ENCODE measurements at regions not wholly inside any gene's neighbourhood (a gene's known extent, or its start where the extent isn't known, plus 50 kb on each side); places are given as distances from the start of the nearest gene placed in this dataset.

- Histone ChIP-seq H3K27ac (replicated peaks in 1 of 4) (no peak overlapping the region), H3K4me1 (peaks cover 0 to 5% (median 0%) of the 10 kb centered on the region in 4 donors), H3K9me3 (no peaks in the 10 kb centered on the region), H3K36me3 (no peaks in the 10 kb centered on the region), H3K4me3 (no peak overlapping the region), H3K27me3 (peaks cover 0 to 3% (median 0%) of the 10 kb centered on the region in 4 donors)
- peak; percentile 37 for DNase-seq (ENCODE audit: extremely low spot score)
- TF ChIP-seq POLR2AphosphoS5 (IDR thresholded peaks at IDR 0.05) (no peak), CTCF (IDR thresholded peaks at IDR 0.05) (no peak), POLR2A (IDR thresholded peaks at IDR 0.05; ENCODE audit: low read depth) (no peak)
- 56% methylated on average over 2 of the region's 2 CpGs for WGBS
- intact Hi-C loops (cut with DNase I): no loop called here
These were observed 187.2 kb downstream of the CBLN1 start for GRCh38 chr16:49094471-49094870.

GRCh38 chr16:49093939-49094338 lies 187.7 kb downstream of the CBLN1 start:
- intact Hi-C loops (cut with DNase I): no loop called here
- Histone ChIP-seq H3K4me3 (no peak overlapping the region), H3K9me3 (no peaks in the 10 kb centered on the region), H3K4me1 (peaks cover 0 to 5% (median 0%) of the 10 kb centered on the region in 4 donors), H3K27me3 (peaks cover 0 to 3% (median 0%) of the 10 kb centered on the region in 4 donors), H3K27ac (replicated peaks in 1 of 4) (no peak overlapping the region), H3K36me3 (no peaks in the 10 kb centered on the region)
- peak; percentile 57 for DNase-seq (ENCODE audit: extremely low spot score)
- whole genome bisulfite sequencing: 75% methylated on average over 2 of the region's 2 CpGs
- no peak for TF ChIP-seq EP300 (IDR thresholded peaks at IDR 0.05)
- no peak for TF ChIP-seq POLR2A (IDR thresholded peaks at IDR 0.05; ENCODE audit: low read depth)
- TF ChIP-seq POLR2AphosphoS5 (IDR thresholded peaks at IDR 0.05): no peak
- no peak for TF ChIP-seq CTCF (IDR thresholded peaks at IDR 0.05)

GRCh38 chr16:49092704-49093103 lies 188.9 kb downstream of the CBLN1 start:
- intact Hi-C loops (cut with DNase I): no loop called here
- H3K4me1 ChIP-seq: peaks cover 0 to 4% (median 0%) of the 10 kb centered on the region in 4 donors
- H3K27ac ChIP-seq (replicated peaks in 1 of 4): no peak overlapping the region
- WGBS: 85% methylated on average over 2 of the region's 2 CpGs
- TF ChIP-seq POLR2A (IDR thresholded peaks at IDR 0.05; ENCODE audit: low read depth) (no peak), EP300 (IDR thresholded peaks at IDR 0.05) (no peak)
- peaks cover 0 to 3% (median 0%) of the 10 kb centered on the region in 4 donors for H3K27me3 ChIP-seq
- H3K9me3 ChIP-seq: no peaks in the 10 kb centered on the region
- DNase-seq (ENCODE audit: extremely low spot score): peak; percentile 77
- no peak overlapping the region for H3K4me3 ChIP-seq
- H3K36me3 ChIP-seq: no peaks in the 10 kb centered on the region

GRCh38 chr16:49089533-49089932 lies 192.1 kb downstream of the CBLN1 start:
- TF ChIP-seq POLR2AphosphoS5 (IDR thresholded peaks at IDR 0.05): no peak
- no peak for TF ChIP-seq CTCF (IDR thresholded peaks at IDR 0.05)
- TF ChIP-seq EP300 (IDR thresholded peaks at IDR 0.05): no peak
- no peak for TF ChIP-seq POLR2A (IDR thresholded peaks at IDR 0.05; ENCODE audit: low read depth)
- no peaks in the 10 kb centered on the region for H3K27me3 ChIP-seq
- no peaks in the 10 kb centered on the region for H3K36me3 ChIP-seq
- no peak overlapping the region for H3K27ac ChIP-seq (replicated peaks in 1 of 4)
- peaks cover 0 to 6% (median 2%) of the 10 kb centered on the region in 4 donors for H3K4me1 ChIP-seq
- WGBS: 77% methylated on average over 2 of the region's 2 CpGs
- intact Hi-C loops (cut with DNase I): no loop called here
- no peak overlapping the region for H3K4me3 ChIP-seq
- peak; percentile 55 for DNase-seq (ENCODE audit: extremely low spot score)
- peaks cover 0 to 3% (median 0%) of the 10 kb centered on the region in 4 donors for H3K9me3 ChIP-seq

GRCh38 chr16:49089039-49089438 lies 192.6 kb downstream of the CBLN1 start:
- no peaks in the 10 kb centered on the region for H3K27me3 ChIP-seq
- peaks cover 0 to 6% (median 2%) of the 10 kb centered on the region in 4 donors for H3K4me1 ChIP-seq
- no peak overlapping the region for H3K27ac ChIP-seq (replicated peaks in 1 of 4)
- no peak for TF ChIP-seq POLR2A (IDR thresholded peaks at IDR 0.05; ENCODE audit: low read depth)
- no peak for TF ChIP-seq EP300 (IDR thresholded peaks at IDR 0.05)
- no peak for TF ChIP-seq CTCF (IDR thresholded peaks at IDR 0.05)
- TF ChIP-seq POLR2AphosphoS5 (IDR thresholded peaks at IDR 0.05): no peak
- intact Hi-C loops (cut with DNase I): no loop called here
- peaks cover 0 to 3% (median 0%) of the 10 kb centered on the region in 4 donors for H3K9me3 ChIP-seq
- no peak overlapping the region for H3K4me3 ChIP-seq
- WGBS: 65% methylated on average over 4 of the region's 4 CpGs
- DNase-seq (ENCODE audit: extremely low spot score): peak; percentile 75
- H3K36me3 ChIP-seq: no peaks in the 10 kb centered on the region
